ENCODE measurements at regions not wholly inside any gene's neighbourhood (a gene's known extent, or its start where the extent isn't known, plus 50 kb on each side); places are given as distances from the start of the nearest gene placed in this dataset.

DNA sequence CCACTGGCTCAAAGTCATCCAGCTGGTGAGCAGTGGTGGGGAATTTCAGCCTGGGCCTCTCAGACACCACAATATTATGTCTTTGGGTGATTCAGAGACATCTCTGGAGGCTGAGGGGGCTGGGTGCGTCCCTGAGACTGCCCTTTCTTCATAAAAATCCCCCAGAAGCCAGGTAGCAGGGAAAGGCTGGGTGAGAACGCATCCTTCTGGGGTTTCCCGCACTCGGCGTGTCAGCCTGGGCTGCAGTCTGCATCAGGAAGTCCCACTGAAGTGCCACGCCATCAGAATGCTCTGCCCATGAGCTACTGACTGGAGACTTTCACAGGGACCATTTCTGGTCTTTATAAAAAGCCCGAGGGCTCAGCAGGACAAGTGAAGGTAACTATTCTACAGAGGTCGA, 148.8 kb upstream of the SLC6A11 start (continued):
- TF ChIP-seq RAD21 (conservative IDR thresholded peaks at IDR 0.05 in 1 of 2, IDR thresholded peaks at IDR 0.05 in 1 of 2) (no peak), HDAC2 (IDR thresholded peaks at IDR 0.05) (no peak), ZC3H11A (IDR thresholded peaks at IDR 0.05) (no peak), NFE2L2 (conservative IDR thresholded peaks at IDR 0.05; ENCODE audit: low read length) (no peak), TFCP2L1 (CRISPR knock-in tag; IDR thresholded peaks at IDR 0.05) (no peak)

DNA sequence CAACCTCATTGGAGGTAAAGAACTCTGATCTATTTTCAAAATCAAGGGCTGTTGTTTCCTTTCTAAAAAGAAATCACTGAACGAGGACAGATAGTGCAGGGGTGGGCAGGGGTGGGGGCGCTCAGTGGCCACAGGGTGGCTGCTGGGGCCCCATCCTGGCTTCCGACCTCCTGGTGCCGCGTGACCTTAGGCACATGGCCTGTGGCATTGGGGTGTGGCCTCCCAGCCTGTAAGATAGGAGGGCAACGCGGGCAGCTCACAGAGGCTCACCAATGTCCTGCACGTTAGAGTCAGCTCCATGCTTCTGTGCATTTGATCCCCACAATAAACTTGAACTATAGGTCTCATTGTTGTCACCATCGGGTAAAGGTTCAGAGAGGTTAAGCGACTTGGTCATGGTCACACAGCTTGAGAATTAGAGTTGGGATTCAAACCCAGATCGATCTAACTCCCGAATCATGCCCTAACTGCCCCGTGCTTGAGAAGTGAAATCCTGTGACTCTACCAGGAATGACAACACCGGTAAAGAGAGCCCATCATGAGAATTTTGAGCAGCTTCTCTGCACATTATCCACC, 148.0 kb upstream of the SLC6A11 start:
- POLR2A ChIA-PET = interaction anchor here (0.5 kb wide), 1 partner anchor 13 kb away, joined by 7 read pairs; no protein-coding TSS in a partner anchor
- WGBS (ENCODE audit: missing lambda C conversion rate) = 29% methylated on average over 10 of the region's 14 CpGs
- no peak for FAIRE-seq

DNA sequence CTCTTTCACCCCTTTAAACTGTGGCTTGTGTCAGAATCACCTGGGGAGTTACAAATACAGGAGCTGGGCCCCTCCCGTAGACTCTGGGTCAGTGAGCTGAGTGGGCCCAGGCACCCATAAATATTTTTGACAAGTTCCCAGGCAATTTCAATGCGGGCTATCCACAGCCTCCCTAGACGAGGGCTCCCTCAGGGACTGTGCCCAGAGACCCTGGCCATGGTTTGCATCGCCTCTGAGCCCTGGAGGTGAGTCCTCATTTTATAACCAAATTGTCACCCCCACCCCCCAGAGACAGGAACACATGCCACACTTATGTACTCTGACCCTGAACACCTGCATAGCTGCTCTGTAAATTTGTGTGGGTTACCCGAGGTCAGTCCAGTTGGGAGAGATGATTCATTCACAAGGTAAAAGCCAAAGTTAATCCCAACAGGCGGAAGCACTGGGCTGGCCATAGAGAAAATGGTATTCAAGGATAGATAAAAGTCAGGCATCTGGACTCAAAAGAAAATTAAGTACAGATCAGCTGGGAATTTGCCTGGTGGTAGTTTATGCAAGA, 146.5 kb upstream of the SLC6A11 start:
- WGBS (ENCODE audit: missing lambda C conversion rate) = 49% methylated on average over 6 of the region's 6 CpGs
- no peak overlapping the region for H3K4me2 ChIP-seq
- H3K9me3 ChIP-seq = no peaks in the 10 kb centered on the region
- CTCF ChIA-PET = interaction anchor here (0.6 to 0.7 kb wide), 2 partner anchors 13 to 46 kb away, joined by 3 to 6 read pairs; no protein-coding TSS in a partner anchor
- TF ChIP-seq CBX2 (IDR thresholded peaks at IDR 0.05; ENCODE audit: borderline replicate concordance, low read depth) (no peak), FOSB (CRISPR knock-in tag; IDR thresholded peaks at IDR 0.05) (no peak), RCOR1 (IDR thresholded peaks at IDR 0.05; ENCODE audit: low read depth, low read length) (no peak), MYC (IDR thresholded peaks at IDR 0.05; ENCODE audit: borderline replicate concordance, low read length) (no peak), EP300 (IDR thresholded peaks at IDR 0.05) (no peak), POLR2A (IDR thresholded peaks at IDR 0.05; ENCODE audit: low read length) (no peak), KDM1A (IDR thresholded peaks at IDR 0.05; ENCODE audit: low read depth) (no peak), HEYL (CRISPR knock-in tag; IDR thresholded peaks at IDR 0.05) (no peak), ZNF302 (CRISPR knock-in tag; IDR thresholded peaks at IDR 0.05) (no peak), MAFK (IDR thresholded peaks at IDR 0.05; ENCODE audit: partially characterized antibody) (no peak)
- TF ChIP-seq, protein P1, sequence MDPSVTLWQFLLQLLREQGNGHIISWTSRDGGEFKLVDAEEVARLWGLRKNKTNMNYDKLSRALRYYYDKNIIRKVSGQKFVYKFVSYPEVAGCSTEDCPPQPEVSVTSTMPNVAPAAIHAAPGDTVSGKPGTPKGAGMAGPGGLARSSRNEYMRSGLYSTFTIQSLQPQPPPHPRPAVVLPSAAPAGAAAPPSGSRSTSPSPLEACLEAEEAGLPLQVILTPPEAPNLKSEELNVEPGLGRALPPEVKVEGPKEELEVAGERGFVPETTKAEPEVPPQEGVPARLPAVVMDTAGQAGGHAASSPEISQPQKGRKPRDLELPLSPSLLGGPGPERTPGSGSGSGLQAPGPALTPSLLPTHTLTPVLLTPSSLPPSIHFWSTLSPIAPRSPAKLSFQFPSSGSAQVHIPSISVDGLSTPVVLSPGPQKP (IDR thresholded peaks at IDR 0.05; ENCODE audit: low read depth, low read length) = no peak
- TF ChIP-seq, protein P2, sequence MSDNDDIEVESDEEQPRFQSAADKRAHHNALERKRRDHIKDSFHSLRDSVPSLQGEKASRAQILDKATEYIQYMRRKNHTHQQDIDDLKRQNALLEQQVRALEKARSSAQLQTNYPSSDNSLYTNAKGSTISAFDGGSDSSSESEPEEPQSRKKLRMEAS (IDR thresholded peaks at IDR 0.05) = no peak
- TF ChIP-seq, protein P3, sequence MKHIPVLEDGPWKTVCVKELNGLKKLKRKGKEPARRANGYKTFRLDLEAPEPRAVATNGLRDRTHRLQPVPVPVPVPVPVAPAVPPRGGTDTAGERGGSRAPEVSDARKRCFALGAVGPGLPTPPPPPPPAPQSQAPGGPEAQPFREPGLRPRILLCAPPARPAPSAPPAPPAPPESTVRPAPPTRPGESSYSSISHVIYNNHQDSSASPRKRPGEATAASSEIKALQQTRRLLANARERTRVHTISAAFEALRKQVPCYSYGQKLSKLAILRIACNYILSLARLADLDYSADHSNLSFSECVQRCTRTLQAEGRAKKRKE (CRISPR knock-in tag; IDR thresholded peaks at IDR 0.05; ENCODE audit: low read depth) = no peak
- TF ChIP-seq, protein P4, sequence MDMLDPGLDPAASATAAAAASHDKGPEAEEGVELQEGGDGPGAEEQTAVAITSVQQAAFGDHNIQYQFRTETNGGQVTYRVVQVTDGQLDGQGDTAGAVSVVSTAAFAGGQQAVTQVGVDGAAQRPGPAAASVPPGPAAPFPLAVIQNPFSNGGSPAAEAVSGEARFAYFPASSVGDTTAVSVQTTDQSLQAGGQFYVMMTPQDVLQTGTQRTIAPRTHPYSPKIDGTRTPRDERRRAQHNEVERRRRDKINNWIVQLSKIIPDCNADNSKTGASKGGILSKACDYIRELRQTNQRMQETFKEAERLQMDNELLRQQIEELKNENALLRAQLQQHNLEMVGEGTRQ (IDR thresholded peaks at IDR 0.05) = no peak
- POLR2A ChIA-PET = no interaction called here
- no peaks in the 10 kb centered on the region for H3K4me1 ChIP-seq
- no peak overlapping the region for H3K27ac ChIP-seq
- DNase-seq (ENCODE audit: low read depth in 1 of 2, low spot score in 1 of 2) = no peak
- no peak overlapping the region for H3K4me3 ChIP-seq
- no peak for ATAC-seq
- FAIRE-seq = no peak

More for the DNA sequence above, 148.0 kb upstream of the SLC6A11 start:
- peak; percentile 10 for TF ChIP-seq ZFP36 (IDR thresholded peaks at IDR 0.05; ENCODE audit: borderline replicate concordance, partially characterized antibody)
- no peak for TF ChIP-seq EHMT2 (IDR thresholded peaks at IDR 0.05; ENCODE audit: low read depth)
- TF ChIP-seq, protein P5, sequence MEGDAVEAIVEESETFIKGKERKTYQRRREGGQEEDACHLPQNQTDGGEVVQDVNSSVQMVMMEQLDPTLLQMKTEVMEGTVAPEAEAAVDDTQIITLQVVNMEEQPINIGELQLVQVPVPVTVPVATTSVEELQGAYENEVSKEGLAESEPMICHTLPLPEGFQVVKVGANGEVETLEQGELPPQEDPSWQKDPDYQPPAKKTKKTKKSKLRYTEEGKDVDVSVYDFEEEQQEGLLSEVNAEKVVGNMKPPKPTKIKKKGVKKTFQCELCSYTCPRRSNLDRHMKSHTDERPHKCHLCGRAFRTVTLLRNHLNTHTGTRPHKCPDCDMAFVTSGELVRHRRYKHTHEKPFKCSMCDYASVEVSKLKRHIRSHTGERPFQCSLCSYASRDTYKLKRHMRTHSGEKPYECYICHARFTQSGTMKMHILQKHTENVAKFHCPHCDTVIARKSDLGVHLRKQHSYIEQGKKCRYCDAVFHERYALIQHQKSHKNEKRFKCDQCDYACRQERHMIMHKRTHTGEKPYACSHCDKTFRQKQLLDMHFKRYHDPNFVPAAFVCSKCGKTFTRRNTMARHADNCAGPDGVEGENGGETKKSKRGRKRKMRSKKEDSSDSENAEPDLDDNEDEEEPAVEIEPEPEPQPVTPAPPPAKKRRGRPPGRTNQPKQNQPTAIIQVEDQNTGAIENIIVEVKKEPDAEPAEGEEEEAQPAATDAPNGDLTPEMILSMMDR (IDR thresholded peaks at IDR 0.05) = no peak
- no peaks in the 10 kb centered on the region for H3K9me3 ChIP-seq
- ATAC-seq = no peak
- no peak overlapping the region for H3K4me3 ChIP-seq
- no peaks in the 10 kb centered on the region for H3K4me1 ChIP-seq
- no peak for DNase-seq (ENCODE audit: low read depth in 1 of 2, low spot score in 1 of 2)
- no peak overlapping the region for H3K27ac ChIP-seq
- H3K4me2 ChIP-seq = no peak overlapping the region
- CTCF ChIA-PET = interaction anchor here (1.2 kb wide), 1 partner anchor 207 kb away, joined by 4 read pairs; no protein-coding TSS in a partner anchor
